Liver (tissue), 8 donors: ENCODE measurements at regions not wholly inside any gene's neighbourhood (a gene's known extent, or its start where the extent isn't known, plus 50 kb on each side); places are given as distances from the start of the nearest gene placed in this dataset.
A peak's percentile ranks its signal among the peaks of the same experiment; 100 is the strongest.

Experiments used
- DNase-seq: peaks from one replicate; pipeline ENCODE4 v3.0.0-alpha.2; 2017; ENCODE audit warnings: low spot score
- H3K27ac ChIP-seq, 2 donors: one replicate each; pipeline ENCODE4 v1.7.0; 2013; ENCODE audit warnings: inconsistent platforms in 2 of 2, low read length in 2 of 2, control low read depth in 1 of 2, low read depth in 1 of 2, mild to moderate bottlenecking in 1 of 2
- H3K27me3 ChIP-seq, 4 donors: one replicate each; pipeline versions ENCODE4 v1.6.1 to v1.7.0; 2013; ENCODE audit warnings: low read length in 3 of 4, inconsistent platforms in 1 of 4, mild to moderate bottlenecking in 1 of 4, moderate library complexity in 1 of 4; ENCODE audit not compliant: control insufficient read depth in 4 of 4, insufficient read depth in 4 of 4
- H3K36me3 ChIP-seq, 4 donors: one replicate each; pipeline versions ENCODE4 v1.6.1 to v1.7.0; 2013; ENCODE audit warnings: low read length in 3 of 4, mild to moderate bottlenecking in 3 of 4, low read depth in 1 of 4, moderate library complexity in 1 of 4; ENCODE audit not compliant: control insufficient read depth in 4 of 4, insufficient read depth in 3 of 4
- H3K4me1 ChIP-seq, 4 donors: one replicate each; pipeline versions ENCODE4 v1.6.1 to v1.7.0; 2013; ENCODE audit warnings: low read length in 3 of 4, mild to moderate bottlenecking in 3 of 4, moderate library complexity in 1 of 4; ENCODE audit not compliant: control insufficient read depth in 4 of 4, insufficient read depth in 4 of 4
- H3K4me3 ChIP-seq, 3 donors: one replicate each; pipeline versions ENCODE4 v1.6.1 to v1.7.0; 2013; ENCODE audit warnings: low read length in 3 of 3, control low read depth in 1 of 3, low read depth in 1 of 3, mild to moderate bottlenecking in 1 of 3
- H3K9ac ChIP-seq, 2 donors: one replicate each; pipeline ENCODE4 v1.7.0; 2013; ENCODE audit warnings: low read length in 2 of 2, mild to moderate bottlenecking in 2 of 2, moderate library complexity in 2 of 2, control low read depth in 1 of 2, low read depth in 1 of 2
- H3K9me3 ChIP-seq, 4 donors: one replicate each; pipeline versions ENCODE4 v1.6.1 to v1.7.0; 2013; ENCODE audit warnings: low read length in 3 of 4; ENCODE audit not compliant: control insufficient read depth in 4 of 4
- EGR1 ChIP-seq, 2 donors: IDR thresholded peaks; 2 replicates each; pipeline ENCODE4 v1.6.1; 2016 to 2018; ENCODE audit warnings: antibody characterized with exemption in 2 of 2, low read depth in 2 of 2
- FOXA1 ChIP-seq: IDR thresholded peaks from 2 replicates; pipeline ENCODE4 v1.6.1; 2016; ENCODE audit warnings: antibody characterized with exemption
- GABPA ChIP-seq, 2 donors: IDR thresholded peaks in 1 of 2; conservative IDR thresholded peaks in 1 of 2; 2 replicates each; pipeline ENCODE4 v1.6.1; 2016; ENCODE audit warnings: antibody characterized with exemption in 2 of 2, mild to moderate bottlenecking in 1 of 2, moderate library complexity in 1 of 2
- HNF4G ChIP-seq: IDR thresholded peaks from 2 replicates; pipeline ENCODE4 v1.6.1; 2016; ENCODE audit warnings: antibody characterized with exemption
- JUND ChIP-seq, 2 donors: IDR thresholded peaks; 2 replicates each; pipeline ENCODE4 v1.6.1; 2016; ENCODE audit warnings: antibody characterized with exemption in 2 of 2
- NR2F2 ChIP-seq: IDR thresholded peaks from 2 replicates; pipeline ENCODE4 v1.6.1; 2016; ENCODE audit warnings: antibody characterized with exemption
- RAD21 ChIP-seq, 2 donors: IDR thresholded peaks; 2 replicates each; pipeline ENCODE4 v1.6.1; 2016; ENCODE audit warnings: antibody characterized with exemption in 2 of 2, mild to moderate bottlenecking in 2 of 2
- REST ChIP-seq: IDR thresholded peaks from 2 replicates; pipeline ENCODE4 v1.6.1; 2016; ENCODE audit warnings: antibody characterized with exemption, mild to moderate bottlenecking
- RXRA ChIP-seq, 2 donors: IDR thresholded peaks; 2 replicates each; pipeline ENCODE4 v1.6.1; 2017 to 2018; ENCODE audit warnings: antibody characterized with exemption in 2 of 2, mild to moderate bottlenecking in 1 of 2
- ZBTB33 ChIP-seq: IDR thresholded peaks from 2 replicates; pipeline ENCODE4 v1.6.1; 2016; ENCODE audit warnings: antibody characterized with exemption
- WGBS: extraction: QIAGEN DNeasy Blood & Tissue Kit; methylation state at CpG from one replicate; pipeline ENCODE4 v1.1.7; 2013; 5-methylcytosine and 5-hydroxymethylcytosine counted together
- TF ChIP-seq, protein P1 (sequence below): fragments of 150-350 bp; IDR thresholded peaks from 2 replicates; pipeline ENCODE4 v1.5.1; 2017; ENCODE audit warnings: improper control_type of control experiment, low read depth, low read length; ENCODE audit not compliant: missing input control
- TF ChIP-seq, protein P2 (sequence below): IDR thresholded peaks from 2 replicates; pipeline ENCODE4 v1.6.1; 2016; ENCODE audit warnings: antibody characterized with exemption
- donor health status: healthy.
- donor health status: healthy.
- donor health status: healthy.
- donor health status: healthy.
- donor health status: healthy.

DNA sequence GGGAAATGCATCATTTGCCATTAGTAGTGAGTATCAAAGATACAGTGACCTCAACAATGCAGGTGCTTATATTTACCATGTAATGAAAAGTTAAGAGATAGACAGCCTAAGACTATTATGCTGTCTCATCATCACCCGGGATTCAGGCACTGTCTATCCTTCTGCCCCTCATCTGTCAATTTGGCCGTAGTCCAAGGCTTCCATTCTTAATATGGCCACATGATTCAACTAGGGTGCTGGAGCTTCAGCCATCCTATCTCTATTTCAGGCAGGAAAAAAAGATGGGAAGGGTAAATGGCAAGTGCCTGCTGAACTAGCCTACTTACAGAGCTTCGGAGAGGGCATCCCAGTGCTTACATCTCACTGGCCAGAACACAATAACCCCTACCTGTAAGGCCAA is 196.7 kb upstream of the LNX1 start:
- Histone ChIP-seq H3K4me1 (no peaks in the 10 kb centered on the region), H3K27ac (no peak overlapping the region), H3K36me3 (no peaks in the 10 kb centered on the region), H3K9ac (no peak overlapping the region), H3K27me3 (no peaks in the 10 kb centered on the region), H3K9me3 (no peaks in the 10 kb centered on the region), H3K4me3 (no peak overlapping the region)
- DNase-seq, result no peak
- TF ChIP-seq ZBTB33 (no peak), FOXA1 (no peak)
- WGBS, result 88% methylated on average over 3 of the region's 3 CpGs

- no peak overlapping the region for H3K27ac ChIP-seq
- peaks cover 0 to 6% (median 4%) of the 10 kb centered on the region in 4 donors for H3K4me1 ChIP-seq
- no peak overlapping the region for H3K4me3 ChIP-seq
- H3K27me3 ChIP-seq, result no peaks in the 10 kb centered on the region
- no peak for DNase-seq
- H3K9ac ChIP-seq, result no peak overlapping the region
- WGBS, result 58% methylated on average over 4 of the region's 4 CpGs
- H3K36me3 ChIP-seq, result no peaks in the 10 kb centered on the region
- peak in 1 of 2 donors; percentile 8 for TF ChIP-seq RAD21 (IDR thresholded peaks at IDR 0.05)
- no peak for TF ChIP-seq NR2F2
- H3K9me3 ChIP-seq, result no peaks in the 10 kb centered on the region
Observed at GRCh38 chr4:53786632-53787031, 195.3 kb upstream of the LNX1 start.

- 75% methylated on average over 6 of the region's 6 CpGs for WGBS
- peaks cover 0 to 11% (median 7%) of the 10 kb centered on the region in 4 donors for H3K4me1 ChIP-seq
- no peak overlapping the region for H3K4me3 ChIP-seq
- H3K27me3 ChIP-seq, result no peaks in the 10 kb centered on the region
- no peak overlapping the region for H3K27ac ChIP-seq
- TF ChIP-seq, protein P1, sequence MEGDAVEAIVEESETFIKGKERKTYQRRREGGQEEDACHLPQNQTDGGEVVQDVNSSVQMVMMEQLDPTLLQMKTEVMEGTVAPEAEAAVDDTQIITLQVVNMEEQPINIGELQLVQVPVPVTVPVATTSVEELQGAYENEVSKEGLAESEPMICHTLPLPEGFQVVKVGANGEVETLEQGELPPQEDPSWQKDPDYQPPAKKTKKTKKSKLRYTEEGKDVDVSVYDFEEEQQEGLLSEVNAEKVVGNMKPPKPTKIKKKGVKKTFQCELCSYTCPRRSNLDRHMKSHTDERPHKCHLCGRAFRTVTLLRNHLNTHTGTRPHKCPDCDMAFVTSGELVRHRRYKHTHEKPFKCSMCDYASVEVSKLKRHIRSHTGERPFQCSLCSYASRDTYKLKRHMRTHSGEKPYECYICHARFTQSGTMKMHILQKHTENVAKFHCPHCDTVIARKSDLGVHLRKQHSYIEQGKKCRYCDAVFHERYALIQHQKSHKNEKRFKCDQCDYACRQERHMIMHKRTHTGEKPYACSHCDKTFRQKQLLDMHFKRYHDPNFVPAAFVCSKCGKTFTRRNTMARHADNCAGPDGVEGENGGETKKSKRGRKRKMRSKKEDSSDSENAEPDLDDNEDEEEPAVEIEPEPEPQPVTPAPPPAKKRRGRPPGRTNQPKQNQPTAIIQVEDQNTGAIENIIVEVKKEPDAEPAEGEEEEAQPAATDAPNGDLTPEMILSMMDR, result no peak
- no peaks in the 10 kb centered on the region for H3K9me3 ChIP-seq
- DNase-seq, result no peak
- no peaks in the 10 kb centered on the region for H3K36me3 ChIP-seq
- no peak overlapping the region for H3K9ac ChIP-seq
Observed at GRCh38 chr4:53785996-53786395, 194.7 kb upstream of the LNX1 start.

- no peak for DNase-seq
- Histone ChIP-seq H3K36me3 (no peaks in the 10 kb centered on the region), H3K9me3 (no peaks in the 10 kb centered on the region), H3K27ac (no peak overlapping the region), H3K27me3 (no peaks in the 10 kb centered on the region), H3K4me1 (peaks cover 0 to 12% (median 7%) of the 10 kb centered on the region in 4 donors), H3K4me3 (no peak overlapping the region), H3K9ac (no peak overlapping the region)
- 98% methylated on average over 3 of the region's 3 CpGs for WGBS
- TF ChIP-seq JUND (IDR thresholded peaks at IDR 0.05) (no peak), GABPA (IDR thresholded peaks at IDR 0.05 in 1 of 2, conservative IDR thresholded peaks at IDR 0.05 in 1 of 2) (no peak), REST (no peak), RAD21 (IDR thresholded peaks at IDR 0.05) (no peak), EGR1 (IDR thresholded peaks at IDR 0.05; ENCODE audit: low read depth in 2 of 2) (no peak), HNF4G (no peak), ZBTB33 (no peak), FOXA1 (no peak), RXRA (IDR thresholded peaks at IDR 0.05) (no peak)
- TF ChIP-seq, protein P2, sequence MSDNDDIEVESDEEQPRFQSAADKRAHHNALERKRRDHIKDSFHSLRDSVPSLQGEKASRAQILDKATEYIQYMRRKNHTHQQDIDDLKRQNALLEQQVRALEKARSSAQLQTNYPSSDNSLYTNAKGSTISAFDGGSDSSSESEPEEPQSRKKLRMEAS, result no peak
Observed at GRCh38 chr4:53784112-53784511, 192.8 kb upstream of the LNX1 start.
